GM12892 (cell line): ENCODE measurements at regions not wholly inside any gene's neighbourhood (a gene's known extent, or its start where the extent isn't known, plus 50 kb on each side); places are given as distances from the start of the nearest gene placed in this dataset.

Experiments
- POLR2A ChIP-seq: IDR thresholded peaks from 2 replicates; pipeline ENCODE4 v1.6.1; 2011; ENCODE audit warnings: low read depth, low read length, control low read depth
- POLR2AphosphoS5 ChIP-seq: IDR thresholded peaks from 2 replicates; pipeline ENCODE4 v1.6.1; 2011; ENCODE audit warnings: low read depth, low read length, control low read depth
- TAF1 ChIP-seq: IDR thresholded peaks from 2 replicates; pipeline ENCODE4 v1.6.1; 2011; ENCODE audit warnings: low read depth, mild to moderate bottlenecking, control low read depth, low read length, borderline replicate concordance

DNA sequence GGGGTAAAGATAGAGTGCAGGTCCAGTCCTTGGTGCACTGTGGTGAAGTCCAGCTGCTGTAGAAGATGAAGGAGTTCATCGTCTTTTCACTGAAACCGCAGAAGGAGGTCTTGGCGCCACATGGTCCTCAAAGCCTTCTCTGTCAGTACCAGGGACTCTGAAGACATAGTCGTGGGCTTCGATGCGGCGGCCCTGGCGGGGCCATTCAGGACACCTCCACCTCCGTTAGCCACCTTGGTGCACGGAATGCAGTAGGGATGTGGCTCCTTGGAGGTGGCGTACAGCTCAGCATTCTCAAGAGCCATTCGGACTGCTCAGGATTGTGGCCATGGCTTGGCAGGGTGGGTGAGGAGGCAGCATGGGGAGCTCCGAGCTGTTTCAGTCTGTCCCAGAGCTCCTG, 418.8 kb downstream of the SUCLG1 start:
- TF ChIP-seq TAF1 (no peak), POLR2A (no peak), POLR2AphosphoS5 (no peak)
